ENCODE measurements at regions not wholly inside any gene's neighbourhood (a gene's known extent, or its start where the extent isn't known, plus 50 kb on each side); places are given as distances from the start of the nearest gene placed in this dataset.

DNA sequence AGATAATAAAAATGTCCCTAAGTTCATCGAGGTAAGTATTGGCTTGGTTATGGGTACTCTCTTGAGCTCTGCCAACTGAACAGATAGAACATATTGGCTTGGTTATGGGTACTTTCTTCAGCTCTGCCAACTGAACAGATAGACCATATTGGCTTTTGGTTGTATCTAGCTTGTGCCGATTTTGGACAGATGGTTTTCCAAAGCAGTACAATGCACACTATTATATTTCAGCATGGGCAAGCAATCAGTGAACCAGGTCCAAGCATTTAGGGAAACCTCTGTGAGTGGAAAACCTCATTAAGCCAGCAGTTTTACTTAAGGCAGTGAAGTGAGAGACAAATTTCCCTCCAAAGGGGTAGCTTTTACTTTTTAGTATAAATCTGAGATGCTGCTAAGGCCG lies 1440.5 kb upstream of the SPRY2 start:
- no peaks in the 10 kb centered on the region for H3K4me1 ChIP-seq (ENCODE audit: insufficient read depth, low read length, poor library complexity, severe bottlenecking)
- no peak overlapping the region for H3K4me3 ChIP-seq (ENCODE audit: low read depth, low read length, poor library complexity, severe bottlenecking)
- intact Hi-C loops (cut with micrococcal nuclease; ENCODE audit: unreplicated experiment): no loop called here
- H3K9me2 ChIP-seq (ENCODE audit: insufficient read depth, low read length): no peaks in the 10 kb centered on the region
- H4K20me1 ChIP-seq (ENCODE audit: insufficient read depth, low read length): no peaks in the 10 kb centered on the region
- H3K4me2 ChIP-seq (ENCODE audit: low read length): no peak overlapping the region
- ChIA-PET POLR2A (interaction anchor here (0.6 kb wide), 1 partner anchor 76 kb away, joined by 4 read pairs; no protein-coding TSS in a partner anchor), CTCF (ENCODE audit: unreplicated experiment) (no interaction called here)
- H3K36me3 ChIP-seq (ENCODE audit: insufficient read depth, low read length): no peaks in the 10 kb centered on the region
- BruUV-seq (replicated peaks): no TSS peak
- no peak overlapping the region for H3K27ac ChIP-seq (ENCODE audit: low read depth, low read length, poor library complexity, severe bottlenecking)
- H3K79me2 ChIP-seq (ENCODE audit: insufficient read depth, low read depth, low read length): no peaks in the 10 kb centered on the region
- TF ChIP-seq EZH2phosphoT487 (IDR thresholded peaks at IDR 0.05; ENCODE audit: borderline replicate concordance, low read depth, low read length): no peak
- TF ChIP-seq, protein P1, sequence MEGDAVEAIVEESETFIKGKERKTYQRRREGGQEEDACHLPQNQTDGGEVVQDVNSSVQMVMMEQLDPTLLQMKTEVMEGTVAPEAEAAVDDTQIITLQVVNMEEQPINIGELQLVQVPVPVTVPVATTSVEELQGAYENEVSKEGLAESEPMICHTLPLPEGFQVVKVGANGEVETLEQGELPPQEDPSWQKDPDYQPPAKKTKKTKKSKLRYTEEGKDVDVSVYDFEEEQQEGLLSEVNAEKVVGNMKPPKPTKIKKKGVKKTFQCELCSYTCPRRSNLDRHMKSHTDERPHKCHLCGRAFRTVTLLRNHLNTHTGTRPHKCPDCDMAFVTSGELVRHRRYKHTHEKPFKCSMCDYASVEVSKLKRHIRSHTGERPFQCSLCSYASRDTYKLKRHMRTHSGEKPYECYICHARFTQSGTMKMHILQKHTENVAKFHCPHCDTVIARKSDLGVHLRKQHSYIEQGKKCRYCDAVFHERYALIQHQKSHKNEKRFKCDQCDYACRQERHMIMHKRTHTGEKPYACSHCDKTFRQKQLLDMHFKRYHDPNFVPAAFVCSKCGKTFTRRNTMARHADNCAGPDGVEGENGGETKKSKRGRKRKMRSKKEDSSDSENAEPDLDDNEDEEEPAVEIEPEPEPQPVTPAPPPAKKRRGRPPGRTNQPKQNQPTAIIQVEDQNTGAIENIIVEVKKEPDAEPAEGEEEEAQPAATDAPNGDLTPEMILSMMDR (conservative IDR thresholded peaks at IDR 0.05; ENCODE audit: low read length): no peak
- H3K9me3 ChIP-seq (ENCODE audit: low read length): no peaks in the 10 kb centered on the region
- DNase-seq (ENCODE audit: low spot score): no peak
- H2AFZ ChIP-seq (ENCODE audit: low read length): no peak overlapping the region

- BruUV-seq (replicated peaks): no TSS peak
- Histone ChIP-seq H3K9me2 (ENCODE audit: insufficient read depth, low read length) (no peaks in the 10 kb centered on the region), H3K4me2 (ENCODE audit: low read length) (no peak overlapping the region), H3K4me1 (ENCODE audit: insufficient read depth, low read length, poor library complexity, severe bottlenecking) (no peaks in the 10 kb centered on the region), H3K4me3 (ENCODE audit: low read depth, low read length, poor library complexity, severe bottlenecking) (no peak overlapping the region), H3K79me2 (ENCODE audit: insufficient read depth, low read depth, low read length) (no peaks in the 10 kb centered on the region), H3K9me3 (ENCODE audit: low read length) (no peaks in the 10 kb centered on the region), H2AFZ (ENCODE audit: low read length) (no peak overlapping the region), H4K20me1 (ENCODE audit: insufficient read depth, low read length) (no peaks in the 10 kb centered on the region), H3K36me3 (ENCODE audit: insufficient read depth, low read length) (no peaks in the 10 kb centered on the region), H3K27ac (ENCODE audit: low read depth, low read length, poor library complexity, severe bottlenecking) (no peak overlapping the region)
- ChIA-PET POLR2A (no interaction called here), CTCF (ENCODE audit: unreplicated experiment) (no interaction called here)
- intact Hi-C loops (cut with micrococcal nuclease; ENCODE audit: unreplicated experiment): no loop called here
- TF ChIP-seq, protein P1 (conservative IDR thresholded peaks at IDR 0.05; ENCODE audit: low read length): no peak
- TF ChIP-seq EZH2phosphoT487 (IDR thresholded peaks at IDR 0.05; ENCODE audit: borderline replicate concordance, low read depth, low read length): no peak
- no peak for DNase-seq (ENCODE audit: low spot score)
Measured at GRCh38 chr13:81779876-81780275, 1439.0 kb upstream of the SPRY2 start.

- H3K4me3 ChIP-seq (ENCODE audit: low read depth, low read length, poor library complexity, severe bottlenecking): no peak overlapping the region
- no peaks in the 10 kb centered on the region for H3K4me1 ChIP-seq (ENCODE audit: insufficient read depth, low read length, poor library complexity, severe bottlenecking)
- H3K4me2 ChIP-seq (ENCODE audit: low read length): no peak overlapping the region
- CTCF ChIA-PET (ENCODE audit: unreplicated experiment): no interaction called here
- H3K79me2 ChIP-seq (ENCODE audit: insufficient read depth, low read depth, low read length): no peaks in the 10 kb centered on the region
- H3K9me3 ChIP-seq (ENCODE audit: low read length): no peaks in the 10 kb centered on the region
- BruUV-seq (replicated peaks): no TSS peak
- H3K27ac ChIP-seq (ENCODE audit: low read depth, low read length, poor library complexity, severe bottlenecking): no peak overlapping the region
- no peaks in the 10 kb centered on the region for H4K20me1 ChIP-seq (ENCODE audit: insufficient read depth, low read length)
- no peak for DNase-seq (ENCODE audit: low spot score)
- H3K36me3 ChIP-seq (ENCODE audit: insufficient read depth, low read length): no peaks in the 10 kb centered on the region
- POLR2A ChIA-PET: no interaction called here
- H3K9me2 ChIP-seq (ENCODE audit: insufficient read depth, low read length): no peaks in the 10 kb centered on the region
- intact Hi-C loops (cut with micrococcal nuclease; ENCODE audit: unreplicated experiment): no loop called here
- TF ChIP-seq, protein P1 (conservative IDR thresholded peaks at IDR 0.05; ENCODE audit: low read length): no peak
- no peak for TF ChIP-seq EZH2phosphoT487 (IDR thresholded peaks at IDR 0.05; ENCODE audit: borderline replicate concordance, low read depth, low read length)
- no peak overlapping the region for H2AFZ ChIP-seq (ENCODE audit: low read length)
Measured at GRCh38 chr13:81778350-81778749, 1437.4 kb upstream of the SPRY2 start.
